Stimulated activated memory B cell treated with anti-CD40 and anti-IgM and Interleukin-4, amounts not matched to agents 10 μg/mL and 1 μg/mL and 100 μg/mL, for 72 hours (primary cell): ENCODE measurements at regions not wholly inside any gene's neighbourhood (a gene's known extent, or its start where the extent isn't known, plus 50 kb on each side); places are given as distances from the start of the nearest gene placed in this dataset.

ENCODE experiments used
- ATAC-seq: fragments of 150-1000 bp; cut with Tn5 transposase; 2 replicates; pipeline ENCODE4 v1.10.0; 2021
- H3K27ac Mint-ChIP-seq: one replicate; pipeline ENCODE4 v1.8.0; 2022; ENCODE audit warnings: mild to moderate bottlenecking, mixed read lengths
- H3K27me3 Mint-ChIP-seq: one replicate; pipeline ENCODE4 v1.8.0; 2022; ENCODE audit warnings: mixed read lengths
- H3K36me3 Mint-ChIP-seq: one replicate; pipeline ENCODE4 v1.8.0; 2022; ENCODE audit warnings: mixed read lengths
- H3K4me1 Mint-ChIP-seq: one replicate; pipeline ENCODE4 v1.8.0; 2022; ENCODE audit warnings: mixed read lengths
- H3K4me3 Mint-ChIP-seq: one replicate; pipeline ENCODE4 v1.8.0; 2022; ENCODE audit warnings: mild to moderate bottlenecking, moderate library complexity, mixed read lengths
- H3K9me3 Mint-ChIP-seq: one replicate; pipeline ENCODE4 v1.8.0; 2022; ENCODE audit warnings: mixed read lengths

DNA sequence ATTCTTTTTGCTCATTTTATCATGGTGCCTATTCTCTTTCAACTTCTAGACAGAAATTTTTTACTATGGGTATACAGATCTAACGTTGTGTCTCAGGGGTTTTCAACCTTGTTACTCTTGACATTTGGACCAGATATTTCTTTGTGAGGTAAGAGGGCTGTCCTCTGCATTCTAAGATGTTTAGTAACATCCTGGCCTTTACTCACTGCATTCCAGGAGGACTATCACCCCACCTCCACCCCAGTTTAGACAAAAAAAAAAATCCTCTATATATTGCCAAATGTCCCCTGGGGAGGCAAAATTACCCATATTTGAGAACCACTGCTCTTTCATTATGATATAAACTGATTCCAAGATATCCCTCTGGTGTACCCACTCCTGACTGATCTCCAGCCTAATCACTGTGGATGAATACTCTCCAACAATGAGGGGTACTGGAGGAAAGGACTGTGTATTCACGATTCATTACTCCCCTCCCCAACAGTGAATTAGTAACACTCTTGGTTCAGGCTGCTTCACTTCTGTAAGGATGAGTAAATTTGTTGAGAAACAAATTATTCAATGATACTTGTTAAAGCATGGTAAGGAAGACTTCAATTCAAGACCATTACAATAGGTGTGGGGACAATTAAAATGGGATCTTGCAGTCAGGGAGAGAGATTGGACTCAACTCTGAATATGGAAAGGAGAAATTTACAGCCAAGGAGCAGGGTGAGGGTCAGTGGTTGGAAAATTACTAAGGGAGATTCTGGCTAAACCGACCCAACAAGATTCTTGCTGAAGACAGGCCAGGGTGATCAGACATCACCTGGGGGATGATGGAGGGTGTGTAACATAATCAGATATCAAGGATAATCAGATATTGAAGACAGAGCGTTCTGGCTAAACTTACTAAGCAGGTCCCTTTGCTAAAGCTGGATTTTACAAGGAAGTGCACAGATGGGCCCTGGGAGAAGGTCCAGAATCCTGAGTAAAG is 123.8 kb upstream of the DAZL start:
- H3K4me3 Mint-ChIP-seq = no peak overlapping the region
- no peaks in the 10 kb centered on the region for H3K4me1 Mint-ChIP-seq
- H3K27ac Mint-ChIP-seq = no peak overlapping the region
- no peak for ATAC-seq
- peaks cover 22% of the 10 kb centered on the region for H3K36me3 Mint-ChIP-seq
- H3K27me3 Mint-ChIP-seq = peaks cover 28% of the 10 kb centered on the region
- H3K9me3 Mint-ChIP-seq = peaks cover 19% of the 10 kb centered on the region

- no peaks in the 10 kb centered on the region for H3K4me1 Mint-ChIP-seq
- H3K4me3 Mint-ChIP-seq = no peak overlapping the region
- H3K27me3 Mint-ChIP-seq = peaks cover 7% of the 10 kb centered on the region
- no peak for ATAC-seq
- H3K36me3 Mint-ChIP-seq = peaks cover 5% of the 10 kb centered on the region
- peaks cover 10% of the 10 kb centered on the region for H3K9me3 Mint-ChIP-seq
- no peak overlapping the region for H3K27ac Mint-ChIP-seq
Observed at GRCh38 chr3:16738451-16738850, 133.2 kb upstream of the DAZL start.

- no peak for ATAC-seq
- H3K36me3 Mint-ChIP-seq = no peaks in the 10 kb centered on the region
- H3K4me3 Mint-ChIP-seq = no peak overlapping the region
- H3K27ac Mint-ChIP-seq = no peak overlapping the region
- H3K4me1 Mint-ChIP-seq = no peaks in the 10 kb centered on the region
- peaks cover 8% of the 10 kb centered on the region for H3K9me3 Mint-ChIP-seq
- H3K27me3 Mint-ChIP-seq = peaks cover 4% of the 10 kb centered on the region
Observed at GRCh38 chr3:16739541-16740105, 134.4 kb upstream of the DAZL start.

GRCh38 chr3:16740515-16740914 is 135.3 kb upstream of the DAZL start:
- Mint-ChIP-seq H3K27ac (no peak overlapping the region), H3K27me3 (peaks cover 13% of the 10 kb centered on the region), H3K4me3 (no peak overlapping the region), H3K4me1 (no peaks in the 10 kb centered on the region), H3K9me3 (peaks cover 5% of the 10 kb centered on the region), H3K36me3 (no peaks in the 10 kb centered on the region)
- ATAC-seq = no peak

- Mint-ChIP-seq H3K4me3 (no peak overlapping the region), H3K36me3 (no peaks in the 10 kb centered on the region), H3K4me1 (no peaks in the 10 kb centered on the region), H3K27me3 (peaks cover 17% of the 10 kb centered on the region), H3K9me3 (peaks cover 5% of the 10 kb centered on the region), H3K27ac (no peak overlapping the region)
- no peak for ATAC-seq
Observed at GRCh38 chr3:16741103-16741758, 136.0 kb upstream of the DAZL start.

- Mint-ChIP-seq H3K9me3 (peaks cover 5% of the 10 kb centered on the region), H3K4me3 (no peak overlapping the region), H3K36me3 (no peaks in the 10 kb centered on the region), H3K27ac (no peak overlapping the region), H3K27me3 (peaks cover 17% of the 10 kb centered on the region), H3K4me1 (no peaks in the 10 kb centered on the region)
- ATAC-seq = no peak
Observed at GRCh38 chr3:16741890-16742289, 136.7 kb upstream of the DAZL start.

DNA sequence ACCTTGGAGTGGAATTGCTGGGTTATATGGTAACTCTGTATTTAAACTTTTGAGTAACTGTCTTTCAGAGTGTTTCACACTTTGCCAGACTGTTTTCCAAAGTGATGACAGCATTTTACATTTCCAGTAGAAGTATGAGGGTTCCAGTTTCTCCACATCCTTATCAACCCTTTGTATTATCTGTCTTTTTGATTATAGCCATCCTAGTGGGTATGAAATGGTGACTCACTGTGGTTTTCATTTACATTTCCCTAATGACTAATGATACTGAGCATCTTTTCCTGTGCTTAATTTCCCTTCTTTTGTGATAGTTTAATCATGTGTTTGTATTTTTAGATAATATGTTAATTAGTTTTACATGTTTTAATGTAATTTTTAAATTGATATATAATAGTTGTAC is 138.1 kb upstream of the DAZL start:
- Mint-ChIP-seq H3K9me3 (peaks cover 5% of the 10 kb centered on the region), H3K36me3 (no peaks in the 10 kb centered on the region), H3K27me3 (peaks cover 17% of the 10 kb centered on the region), H3K27ac (no peak overlapping the region), H3K4me3 (no peak overlapping the region), H3K4me1 (no peaks in the 10 kb centered on the region)
- no peak for ATAC-seq

DNA sequence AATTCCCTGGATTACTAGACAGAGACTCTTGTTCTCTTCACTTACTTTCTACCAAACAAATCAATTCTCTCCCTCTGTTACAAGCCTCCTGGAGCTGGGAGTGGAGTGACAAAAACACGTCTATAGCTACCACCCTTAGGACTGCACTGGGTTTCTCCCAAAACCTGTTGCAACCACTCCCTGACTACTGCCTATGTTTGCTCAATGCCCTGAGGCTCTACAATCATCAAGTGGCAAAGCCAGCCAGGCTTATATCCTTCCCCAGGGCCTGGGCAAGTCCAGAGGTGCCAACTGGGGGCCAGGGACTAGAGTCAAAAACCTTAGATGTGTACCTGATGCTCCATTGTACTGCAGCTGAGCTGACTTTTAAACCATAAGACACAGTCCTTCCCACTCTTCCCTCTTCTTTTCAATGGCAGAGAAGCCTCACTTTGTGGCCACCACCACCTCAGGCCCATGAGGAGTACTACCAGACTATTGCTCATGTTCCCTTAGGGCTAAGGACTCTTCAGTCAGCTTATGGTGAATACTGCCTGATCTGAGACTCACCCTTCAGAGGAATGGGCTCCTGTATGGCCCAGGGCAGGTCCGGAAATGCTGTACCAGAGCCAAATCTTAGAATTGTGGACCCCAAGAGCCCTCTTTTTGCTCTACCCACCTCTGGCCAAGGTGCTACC is 125.4 kb upstream of the PLCL2 start:
- H3K27me3 Mint-ChIP-seq = no peaks in the 10 kb centered on the region
- ATAC-seq = no peak
- no peak overlapping the region for H3K4me3 Mint-ChIP-seq
- no peaks in the 10 kb centered on the region for H3K4me1 Mint-ChIP-seq
- no peaks in the 10 kb centered on the region for H3K9me3 Mint-ChIP-seq
- no peak overlapping the region for H3K27ac Mint-ChIP-seq
- H3K36me3 Mint-ChIP-seq = no peaks in the 10 kb centered on the region

- Mint-ChIP-seq H3K27me3 (no peaks in the 10 kb centered on the region), H3K27ac (no peak overlapping the region), H3K4me3 (no peak overlapping the region), H3K9me3 (no peaks in the 10 kb centered on the region), H3K4me1 (no peaks in the 10 kb centered on the region), H3K36me3 (no peaks in the 10 kb centered on the region)
- ATAC-seq = no peak
Observed at GRCh38 chr3:16761571-16761970, 123.2 kb upstream of the PLCL2 start.

- no peak overlapping the region for H3K4me3 Mint-ChIP-seq
- no peaks in the 10 kb centered on the region for H3K36me3 Mint-ChIP-seq
- H3K27me3 Mint-ChIP-seq = no peaks in the 10 kb centered on the region
- H3K9me3 Mint-ChIP-seq = no peaks in the 10 kb centered on the region
- H3K27ac Mint-ChIP-seq = no peak overlapping the region
- no peaks in the 10 kb centered on the region for H3K4me1 Mint-ChIP-seq
- no peak for ATAC-seq
Observed at GRCh38 chr3:16765661-16766060, 119.1 kb upstream of the PLCL2 start.

GRCh38 chr3:16767006-16767405 is 117.7 kb upstream of the PLCL2 start:
- no peaks in the 10 kb centered on the region for H3K36me3 Mint-ChIP-seq
- H3K27ac Mint-ChIP-seq = no peak overlapping the region
- ATAC-seq = no peak
- no peak overlapping the region for H3K4me3 Mint-ChIP-seq
- H3K4me1 Mint-ChIP-seq = no peaks in the 10 kb centered on the region
- H3K27me3 Mint-ChIP-seq = no peaks in the 10 kb centered on the region
- no peaks in the 10 kb centered on the region for H3K9me3 Mint-ChIP-seq

DNA sequence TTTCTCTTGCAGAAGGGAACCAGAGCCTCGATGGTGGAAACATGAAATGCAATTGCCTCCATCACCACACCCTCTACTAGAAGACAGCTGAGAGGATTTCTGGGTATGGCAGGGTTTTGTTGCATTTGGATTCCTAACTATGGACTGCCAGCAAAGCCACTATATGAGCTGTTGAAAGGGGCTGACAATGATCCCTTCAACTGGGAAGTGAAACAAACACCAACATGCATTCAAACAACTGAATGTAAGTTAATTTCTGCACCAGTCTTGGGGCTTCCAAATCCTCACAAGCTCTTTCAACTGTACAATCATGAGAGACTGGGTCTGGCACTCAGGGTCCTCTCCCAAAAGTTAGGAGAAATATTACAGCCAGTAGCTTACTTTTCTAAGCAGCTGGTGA is 116.7 kb upstream of the PLCL2 start:
- H3K9me3 Mint-ChIP-seq = no peaks in the 10 kb centered on the region
- H3K27ac Mint-ChIP-seq = no peak overlapping the region
- H3K36me3 Mint-ChIP-seq = no peaks in the 10 kb centered on the region
- ATAC-seq = no peak
- no peaks in the 10 kb centered on the region for H3K27me3 Mint-ChIP-seq
- no peak overlapping the region for H3K4me3 Mint-ChIP-seq
- H3K4me1 Mint-ChIP-seq = no peaks in the 10 kb centered on the region

DNA sequence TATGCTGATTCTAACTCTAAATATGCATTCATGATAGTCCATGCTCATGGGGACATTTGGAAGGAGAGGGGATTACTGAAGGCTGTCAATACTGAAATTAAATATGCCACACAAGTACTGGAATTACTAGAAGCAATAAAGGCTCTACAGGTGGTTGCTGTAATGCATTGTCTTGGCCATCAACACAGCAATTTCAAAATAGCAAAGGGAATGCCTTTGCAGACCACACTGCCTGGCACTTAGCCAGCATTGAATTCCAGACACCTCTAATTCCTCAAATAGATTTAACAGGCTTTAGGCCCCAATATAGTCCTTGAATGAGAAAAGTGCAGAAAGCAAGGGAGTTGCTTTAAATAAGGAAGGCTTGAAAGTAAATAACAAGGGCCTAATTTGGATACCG is 115.8 kb upstream of the PLCL2 start:
- H3K27me3 Mint-ChIP-seq = no peaks in the 10 kb centered on the region

GRCh38 chr3:16769525-16769924 is 115.2 kb upstream of the PLCL2 start:
- ATAC-seq = no peak
- H3K4me3 Mint-ChIP-seq = no peak overlapping the region
- H3K27me3 Mint-ChIP-seq = no peaks in the 10 kb centered on the region
- no peaks in the 10 kb centered on the region for H3K9me3 Mint-ChIP-seq
- no peak overlapping the region for H3K27ac Mint-ChIP-seq
- no peaks in the 10 kb centered on the region for H3K4me1 Mint-ChIP-seq
- no peaks in the 10 kb centered on the region for H3K36me3 Mint-ChIP-seq

More for the DNA sequence above, 115.8 kb upstream of the PLCL2 start:
- no peaks in the 10 kb centered on the region for H3K9me3 Mint-ChIP-seq
- no peaks in the 10 kb centered on the region for H3K4me1 Mint-ChIP-seq
- H3K36me3 Mint-ChIP-seq = no peaks in the 10 kb centered on the region
- ATAC-seq = no peak
- H3K4me3 Mint-ChIP-seq = no peak overlapping the region
- no peak overlapping the region for H3K27ac Mint-ChIP-seq

GRCh38 chr3:16770021-16770420 is 114.7 kb upstream of the PLCL2 start:
- Mint-ChIP-seq H3K36me3 (no peaks in the 10 kb centered on the region), H3K27me3 (no peaks in the 10 kb centered on the region), H3K4me1 (no peaks in the 10 kb centered on the region), H3K9me3 (no peaks in the 10 kb centered on the region), H3K4me3 (no peak overlapping the region), H3K27ac (no peak overlapping the region)
- ATAC-seq = no peak
